ENCODE measurements at regions not wholly inside any gene's neighbourhood (a gene's known extent, or its start where the extent isn't known, plus 50 kb on each side); places are given as distances from the start of the nearest gene placed in this dataset.

DNA sequence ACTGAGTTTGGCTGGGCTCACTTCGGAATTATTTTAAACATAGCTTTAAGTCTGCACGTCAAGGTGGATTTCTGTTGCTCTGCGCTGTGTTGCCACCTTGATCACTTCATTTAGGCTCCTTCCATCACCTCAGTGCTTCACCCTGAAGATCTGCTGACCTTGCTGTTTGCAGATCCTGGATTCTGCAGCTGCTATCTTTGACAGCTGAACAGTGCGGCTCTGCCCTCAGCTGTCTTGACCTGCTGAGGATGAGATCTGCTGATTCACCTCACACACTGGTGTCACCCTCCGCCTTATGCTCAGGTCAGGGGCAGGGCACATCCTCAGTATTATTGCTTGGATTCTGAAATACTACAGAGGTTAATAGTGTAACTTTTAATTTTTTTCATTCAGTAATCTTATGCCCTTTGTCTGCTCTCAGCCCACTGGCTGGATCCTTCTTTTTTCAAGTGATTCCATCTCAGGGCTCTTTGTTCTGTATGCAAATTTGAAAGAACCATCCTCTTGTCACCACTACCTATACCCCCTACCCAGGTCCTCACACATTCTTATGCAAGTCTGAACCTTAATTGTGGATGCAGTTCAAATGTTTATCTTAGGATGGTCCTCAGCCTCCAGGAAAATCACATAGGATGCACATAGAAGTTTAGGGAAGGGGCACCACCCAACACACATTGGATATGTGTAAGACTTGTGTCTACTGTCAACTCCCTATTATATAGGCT, 364.0 kb downstream of the OLFM3 start:
- no peaks in the 10 kb centered on the region for H3K9me3 ChIP-seq
- no peak for DNase-seq
- no peak overlapping the region for H3K4me3 ChIP-seq (ENCODE audit: low read depth, low read length)
- peaks cover 7% of the 10 kb centered on the region; the same call in 1 of the 2 replicates for H3K4me1 ChIP-seq
- TF ChIP-seq, protein P1, sequence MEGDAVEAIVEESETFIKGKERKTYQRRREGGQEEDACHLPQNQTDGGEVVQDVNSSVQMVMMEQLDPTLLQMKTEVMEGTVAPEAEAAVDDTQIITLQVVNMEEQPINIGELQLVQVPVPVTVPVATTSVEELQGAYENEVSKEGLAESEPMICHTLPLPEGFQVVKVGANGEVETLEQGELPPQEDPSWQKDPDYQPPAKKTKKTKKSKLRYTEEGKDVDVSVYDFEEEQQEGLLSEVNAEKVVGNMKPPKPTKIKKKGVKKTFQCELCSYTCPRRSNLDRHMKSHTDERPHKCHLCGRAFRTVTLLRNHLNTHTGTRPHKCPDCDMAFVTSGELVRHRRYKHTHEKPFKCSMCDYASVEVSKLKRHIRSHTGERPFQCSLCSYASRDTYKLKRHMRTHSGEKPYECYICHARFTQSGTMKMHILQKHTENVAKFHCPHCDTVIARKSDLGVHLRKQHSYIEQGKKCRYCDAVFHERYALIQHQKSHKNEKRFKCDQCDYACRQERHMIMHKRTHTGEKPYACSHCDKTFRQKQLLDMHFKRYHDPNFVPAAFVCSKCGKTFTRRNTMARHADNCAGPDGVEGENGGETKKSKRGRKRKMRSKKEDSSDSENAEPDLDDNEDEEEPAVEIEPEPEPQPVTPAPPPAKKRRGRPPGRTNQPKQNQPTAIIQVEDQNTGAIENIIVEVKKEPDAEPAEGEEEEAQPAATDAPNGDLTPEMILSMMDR (IDR thresholded peaks at IDR 0.05; ENCODE audit: low read depth, low read length), result no peak
- H3K27me3 ChIP-seq, result no peaks in the 10 kb centered on the region
- H3K36me3 ChIP-seq, result no peaks in the 10 kb centered on the region

DNA sequence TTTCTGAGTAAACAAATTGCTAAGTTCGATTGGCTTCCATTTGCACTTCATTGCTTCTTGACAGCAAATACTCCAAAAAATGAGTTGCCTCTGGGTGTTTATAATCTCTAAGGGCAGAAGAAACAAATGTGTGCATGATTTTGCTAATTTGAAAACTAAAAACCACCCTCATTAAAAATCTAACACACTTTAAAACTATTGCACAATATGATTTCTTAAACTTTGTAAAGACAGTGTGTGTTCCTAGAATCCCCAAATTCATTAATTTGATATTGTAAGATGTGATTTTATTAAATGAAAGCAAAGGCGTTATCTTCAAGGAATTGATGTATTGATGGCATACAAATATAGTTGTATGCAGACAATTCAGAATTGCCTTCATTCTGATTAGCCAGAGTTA, 350.9 kb downstream of the OLFM3 start:
- Histone ChIP-seq H3K4me1 (no peaks in the 10 kb centered on the region), H3K36me3 (no peaks in the 10 kb centered on the region), H3K27me3 (no peaks in the 10 kb centered on the region), H3K9me3 (no peaks in the 10 kb centered on the region), H3K4me3 (ENCODE audit: low read depth, low read length) (no peak overlapping the region)
- no peak for DNase-seq
- TF ChIP-seq, protein P1 (IDR thresholded peaks at IDR 0.05; ENCODE audit: low read depth, low read length), result no peak

- no peak overlapping the region for H3K4me3 ChIP-seq (ENCODE audit: low read depth, low read length)
- H3K9me3 ChIP-seq, result no peaks in the 10 kb centered on the region
- no peaks in the 10 kb centered on the region for H3K27me3 ChIP-seq
- peaks cover 10% of the 10 kb centered on the region for H3K4me1 ChIP-seq
- DNase-seq, result no peak
- no peaks in the 10 kb centered on the region for H3K36me3 ChIP-seq
- TF ChIP-seq, protein P1 (IDR thresholded peaks at IDR 0.05; ENCODE audit: low read depth, low read length), result no peak
These were observed 344.2 kb downstream of the OLFM3 start for GRCh38 chr1:101652484-101652883.

- Histone ChIP-seq H3K4me3 (ENCODE audit: low read depth, low read length) (0 out of 2 replicates have a peak overlapping the region, but pooled peaks have one; percentile 9), H3K36me3 (no peaks in the 10 kb centered on the region), H3K4me1 (peaks cover 10% of the 10 kb centered on the region), H3K9me3 (no peaks in the 10 kb centered on the region), H3K27me3 (no peaks in the 10 kb centered on the region)
- DNase-seq, result peak; percentile 65
- TF ChIP-seq, protein P1 (IDR thresholded peaks at IDR 0.05; ENCODE audit: low read depth, low read length), result peak; percentile 97
These were observed 343.2 kb downstream of the OLFM3 start for GRCh38 chr1:101653482-101653946.

DNA sequence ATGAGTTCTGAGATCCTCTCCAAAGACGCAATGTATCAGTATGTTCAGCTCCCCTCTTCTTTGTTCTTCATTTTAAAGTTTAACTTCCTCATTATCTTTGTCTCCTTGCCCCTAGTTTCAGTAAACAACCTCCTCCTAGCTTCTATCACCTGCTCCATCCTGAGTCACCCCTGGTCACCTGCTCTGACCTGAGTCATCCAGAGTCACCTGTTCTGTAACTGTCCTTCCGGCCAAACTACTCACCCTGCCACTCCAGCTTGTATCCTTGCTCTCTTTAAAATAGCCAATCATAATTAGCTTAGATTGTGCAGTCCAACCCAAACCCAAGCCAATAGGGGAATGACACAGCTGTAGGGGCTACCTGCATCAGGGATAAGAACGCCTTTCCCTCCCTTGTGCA, 332.0 kb downstream of the OLFM3 start:
- Histone ChIP-seq H3K36me3 (no peaks in the 10 kb centered on the region), H3K4me3 (ENCODE audit: low read depth, low read length) (no peak overlapping the region), H3K9me3 (no peaks in the 10 kb centered on the region; the same call in 1 of the 2 replicates), H3K4me1 (no peaks in the 10 kb centered on the region), H3K27me3 (no peaks in the 10 kb centered on the region)
- no peak for DNase-seq
- TF ChIP-seq, protein P1 (IDR thresholded peaks at IDR 0.05; ENCODE audit: low read depth, low read length), result no peak

GRCh38 chr1:101667761-101668160, 329.0 kb downstream of the OLFM3 start:
- H3K9me3 ChIP-seq, result no peaks in the 10 kb centered on the region
- H3K4me1 ChIP-seq, result no peaks in the 10 kb centered on the region
- H3K36me3 ChIP-seq, result no peaks in the 10 kb centered on the region
- DNase-seq, result no peak
- no peak overlapping the region for H3K4me3 ChIP-seq (ENCODE audit: low read depth, low read length)
- H3K27me3 ChIP-seq, result no peaks in the 10 kb centered on the region
- TF ChIP-seq, protein P1 (IDR thresholded peaks at IDR 0.05; ENCODE audit: low read depth, low read length), result no peak

Measured in BE2C (cell line).